HEK293 (cell line): ENCODE measurements at regions not wholly inside any gene's neighbourhood (a gene's known extent, or its start where the extent isn't known, plus 50 kb on each side); places are given as distances from the start of the nearest gene placed in this dataset.
"Not testable (repeated sequence)": the region's sequence is repeated elsewhere in the genome, so short reads cannot be mapped to it uniquely, and the experiment has no call there.

Source experiments
- CTCF ChIA-PET: fragments of 350-600 bp; formaldehyde crosslinking; extraction: SDS; loops from one replicate; lab custom pipeline; 2021; ENCODE audit warnings: antibody characterized with exemption; lab: Yijun Ruan, JAX
- POLR2A ChIA-PET: fragments of 300-600 bp; formaldehyde crosslinking; extraction: SDS; loops from one replicate; lab custom pipeline; 2020; ENCODE audit warnings: antibody characterized with exemption, inconsistent platforms; lab: Yijun Ruan, JAX
- H3K27ac ChIP-seq: fragments of 200-500 bp; sonication (Bioruptor generic); 2 replicates; pipeline ENCODE4 v1.5.1; 2014; ENCODE audit warnings: low read depth, low read length, control low read depth, inconsistent platforms; ENCODE audit errors: extremely low read depth
- H3K36me3 ChIP-seq, 2 experiments: fragments of 200-500 bp in 1 of 2; sonication (Bioruptor generic) in 1 of 2; 1 replicate in 1 of 2; 2 replicates in 1 of 2; pipeline ENCODE4 v1.5.1; 2014 to 2017; ENCODE audit warnings: inconsistent platforms in 2 of 2, low read length in 2 of 2; ENCODE audit not compliant: control insufficient read depth in 2 of 2, insufficient read depth in 1 of 2
- H3K4me1 ChIP-seq: fragments of 200-500 bp; sonication (Bioruptor generic); 2 replicates; pipeline ENCODE4 v1.5.1; 2014; ENCODE audit warnings: mild to moderate bottlenecking, low read length, inconsistent platforms; ENCODE audit not compliant: control insufficient read depth, insufficient read depth
- H3K4me3 ChIP-seq: 2 replicates; pipeline ENCODE4 v1.5.1; 2011; ENCODE audit warnings: low read depth, mild to moderate bottlenecking, control low read depth, low read length, moderate library complexity
- H3K9me3 ChIP-seq: fragments of 200-500 bp; sonication (Bioruptor generic); 2 replicates; pipeline ENCODE4 v1.5.1; 2014; ENCODE audit warnings: low read depth, low read length, inconsistent platforms; ENCODE audit not compliant: control insufficient read depth, insufficient read depth
- GLIS1 ChIP-seq: fragments of 450-650 bp; formaldehyde crosslinking; IDR thresholded peaks from 2 replicates; pipeline ENCODE4 v1.5.1; 2016; ENCODE audit warnings: missing biosample characterization, missing genetic modification characterization
- IKZF3 ChIP-seq: fragments of 450-650 bp; IDR thresholded peaks from 2 replicates; pipeline ENCODE4 v1.5.0; 2018; ENCODE audit warnings: missing biosample characterization, mild to moderate bottlenecking, missing genetic modification characterization, moderate library complexity
- PRDM2 ChIP-seq: fragments of 450-650 bp; formaldehyde crosslinking; IDR thresholded peaks from 2 replicates; pipeline ENCODE4 v1.5.1; 2016; ENCODE audit warnings: missing biosample characterization, missing genetic modification characterization, borderline replicate concordance
- RBAK ChIP-seq: fragments of 450-650 bp; formaldehyde crosslinking; IDR thresholded peaks from 2 replicates; pipeline ENCODE4 v1.5.1; 2016; ENCODE audit warnings: missing biosample characterization, missing genetic modification characterization
- ZBTB1 ChIP-seq: fragments of 450-650 bp; formaldehyde crosslinking; IDR thresholded peaks from 2 replicates; pipeline ENCODE4 v1.5.1; 2016; ENCODE audit warnings: missing biosample characterization, missing genetic modification characterization
- ZBTB10 ChIP-seq: fragments of 450-650 bp; formaldehyde crosslinking; IDR thresholded peaks from 2 replicates; pipeline ENCODE4 v1.5.1; 2016; ENCODE audit warnings: missing biosample characterization, missing genetic modification characterization
- ZBTB21 ChIP-seq: fragments of 450-650 bp; formaldehyde crosslinking; IDR thresholded peaks from 2 replicates; pipeline ENCODE4 v1.5.1; 2017; ENCODE audit warnings: missing biosample characterization, missing genetic modification characterization
- ZNF10 ChIP-seq: fragments of 450-650 bp; formaldehyde crosslinking; IDR thresholded peaks from 2 replicates; pipeline ENCODE4 v1.5.1; 2017; ENCODE audit warnings: missing biosample characterization, missing genetic modification characterization
- ZNF140 ChIP-seq: fragments of 450-650 bp; formaldehyde crosslinking; IDR thresholded peaks from 2 replicates; pipeline ENCODE4 v1.5.1; 2016; ENCODE audit warnings: missing biosample characterization, missing genetic modification characterization
- ZNF174 ChIP-seq: fragments of 450-650 bp; formaldehyde crosslinking; IDR thresholded peaks from 2 replicates; pipeline ENCODE4 v1.5.0; 2017; ENCODE audit warnings: missing biosample characterization, mild to moderate bottlenecking, missing genetic modification characterization
- ZNF211 ChIP-seq: fragments of 450-650 bp; formaldehyde crosslinking; IDR thresholded peaks from 2 replicates; pipeline ENCODE4 v1.5.1; 2016; ENCODE audit warnings: low read depth, missing biosample characterization, missing genetic modification characterization
- ZNF223 ChIP-seq: fragments of 450-650 bp; formaldehyde crosslinking; IDR thresholded peaks from 2 replicates; pipeline ENCODE4 v1.5.1; 2016; ENCODE audit warnings: missing biosample characterization, missing genetic modification characterization
- ZNF302 ChIP-seq: fragments of 450-650 bp; formaldehyde crosslinking; IDR thresholded peaks from 2 replicates; pipeline ENCODE4 v1.5.1; 2016; ENCODE audit warnings: missing biosample characterization, missing genetic modification characterization, low read depth
- ZNF335 ChIP-seq: fragments of 450-650 bp; formaldehyde crosslinking; conservative IDR thresholded peaks from 2 replicates; pipeline ENCODE4 v1.5.1; 2016; ENCODE audit warnings: missing biosample characterization, missing genetic modification characterization
- ZNF548 ChIP-seq: fragments of 450-650 bp; formaldehyde crosslinking; IDR thresholded peaks from 2 replicates; pipeline ENCODE4 v1.5.1; 2016; ENCODE audit warnings: missing biosample characterization, missing genetic modification characterization
- ZNF561 ChIP-seq: fragments of 450-650 bp; IDR thresholded peaks from 2 replicates; pipeline ENCODE4 v1.5.1; 2018; ENCODE audit warnings: missing biosample characterization, missing genetic modification characterization, borderline replicate concordance
- ZNF600 ChIP-seq: fragments of 450-650 bp; formaldehyde crosslinking; IDR thresholded peaks from 2 replicates; pipeline ENCODE4 v1.5.1; 2016; ENCODE audit warnings: missing biosample characterization, missing genetic modification characterization
- ZNF707 ChIP-seq: fragments of 450-650 bp; formaldehyde crosslinking; IDR thresholded peaks from 2 replicates; pipeline ENCODE4 v1.5.1; 2016; ENCODE audit warnings: missing biosample characterization, missing genetic modification characterization

GRCh38 chr17:47057830-47058229 is 78.8 kb upstream of the RPRML start:
- TF ChIP-seq RBAK (tag by site-specific recombination) (no peak), ZNF707 (tag by site-specific recombination) (no peak), ZNF174 (tag by site-specific recombination) (no peak), ZNF211 (tag by site-specific recombination) (no peak), ZNF548 (tag by site-specific recombination) (no peak), ZNF335 (tag by site-specific recombination) (no peak), ZNF223 (tag by site-specific recombination) (no peak), ZBTB10 (tag by site-specific recombination) (no peak), ZBTB1 (tag by site-specific recombination) (no peak), ZNF140 (tag by site-specific recombination) (no peak), ZNF10 (no peak), IKZF3 (tag by site-specific recombination) (no peak), ZNF302 (tag by site-specific recombination) (no peak), GLIS1 (no peak), PRDM2 (tag by site-specific recombination) (no peak), ZBTB21 (tag by site-specific recombination) (no peak), ZNF600 (tag by site-specific recombination) (no peak), ZNF561 (tag by site-specific recombination) (no peak)
- TF ChIP-seq, all 188 proteins: peak for 0
- Histone ChIP-seq H3K36me3 (peaks cover 10 to 42% of the 10 kb centered on the region in 2 experiments; a peak in 2 of 3 replicates), H3K4me1 (no peaks in the 10 kb centered on the region), H3K9me3 (no peaks in the 10 kb centered on the region), H3K4me3 (no peak overlapping the region), H3K27ac (no peak overlapping the region)
- ChIA-PET CTCF (no interaction called here), POLR2A (no interaction called here)

- H3K27ac ChIP-seq, CTCF ChIA-PET, H3K4me3 ChIP-seq, H3K9me3 ChIP-seq, H3K4me1 ChIP-seq: not testable (repeated sequence)
- POLR2A ChIA-PET, result interaction anchor here (0.6 kb wide), 1 partner anchor 89 kb away, joined by 4 read pairs; no protein-coding TSS in a partner anchor
- peaks cover 10 to 47% of the 10 kb centered on the region in 2 experiments; a peak in 2 of 3 replicates for H3K36me3 ChIP-seq
These were observed 78.2 kb upstream of the RPRML start for GRCh38 chr17:47057279-47057678.

- H3K4me1 ChIP-seq, H3K9me3 ChIP-seq, H3K27ac ChIP-seq, H3K4me3 ChIP-seq, CTCF ChIA-PET: not testable (repeated sequence)
- POLR2A ChIA-PET, result interaction anchor here (0.6 kb wide), 1 partner anchor 89 kb away, joined by 4 read pairs; no protein-coding TSS in a partner anchor
- peaks cover 10 to 49% of the 10 kb centered on the region in 2 experiments; a peak in 2 of 3 replicates for H3K36me3 ChIP-seq
These were observed 77.6 kb upstream of the RPRML start for GRCh38 chr17:47056687-47057086.
